CD4-positive, CD25-positive, alpha-beta regulatory T cell (primary cell): ENCODE measurements at regions not wholly inside any gene's neighbourhood (a gene's known extent, or its start where the extent isn't known, plus 50 kb on each side); places are given as distances from the start of the nearest gene placed in this dataset.

Source experiments
- ATAC-seq, 2 donors: fragments of 150-1000 bp; cut with Tn5 transposase; one replicate each; pipeline ENCODE4 v1.10.0; 2021; ENCODE audit warnings: low read depth in 2 of 2, moderate number of reproducible peaks in 2 of 2, moderate library complexity in 1 of 2
- DNase-seq, 3 donors: peaks; one replicate each; pipeline versions ENCODE4 v3.0.0 to v3.0.0-alpha.2; 2012 to 2022; ENCODE audit warnings: mixed read lengths in 1 of 3
- H3K27ac ChIP-seq: one replicate; pipeline ENCODE4 v1.7.0; 2013; ENCODE audit warnings: mild to moderate bottlenecking, low read length; ENCODE audit not compliant: insufficient read depth, poor library complexity, severe bottlenecking
- H3K27me3 ChIP-seq: one replicate; pipeline ENCODE4 v1.7.0; 2013; ENCODE audit warnings: low read length; ENCODE audit not compliant: control insufficient read depth, insufficient read depth
- H3K36me3 ChIP-seq: one replicate; pipeline ENCODE4 v1.7.0; 2013; ENCODE audit warnings: mild to moderate bottlenecking, low read length, moderate library complexity; ENCODE audit not compliant: control insufficient read depth, insufficient read depth
- H3K4me1 ChIP-seq: 2 replicates; pipeline ENCODE4 v1.7.0; 2013; ENCODE audit warnings: mild to moderate bottlenecking, low read length; ENCODE audit not compliant: insufficient read depth, control insufficient read depth, poor library complexity, severe bottlenecking
- H3K4me3 ChIP-seq: one replicate; pipeline ENCODE4 v1.7.0; 2013; ENCODE audit warnings: low read depth, mild to moderate bottlenecking, low read length, moderate library complexity
- H3K9me3 ChIP-seq, 2 experiments: 1 replicate in 1 of 2; 2 replicates in 1 of 2; pipeline ENCODE4 v1.7.0; 2013; ENCODE audit warnings: low read length in 2 of 2, mild to moderate bottlenecking in 1 of 2, moderate library complexity in 1 of 2; ENCODE audit not compliant: control insufficient read depth in 2 of 2
- H3K27ac Mint-ChIP-seq, 3 donors: one replicate each; pipeline ENCODE4 v1.8.0; 2020 to 2022; ENCODE audit warnings: mild to moderate bottlenecking in 3 of 3, mixed read lengths in 3 of 3, moderate library complexity in 2 of 3
- H3K27me3 Mint-ChIP-seq: one replicate; pipeline ENCODE4 v1.8.0; 2022; ENCODE audit warnings: mild to moderate bottlenecking, mixed read lengths
- H3K36me3 Mint-ChIP-seq: one replicate; pipeline ENCODE4 v1.8.0; 2020; ENCODE audit warnings: mixed read lengths
- H3K4me1 Mint-ChIP-seq, 4 donors: one replicate each; pipeline ENCODE4 v1.8.0; 2020 to 2022; ENCODE audit warnings: mixed read lengths in 4 of 4, mild to moderate bottlenecking in 1 of 4
- H3K4me3 Mint-ChIP-seq, 4 donors: one replicate each; pipeline ENCODE4 v1.8.0; 2020 to 2022; ENCODE audit warnings: mild to moderate bottlenecking in 4 of 4, mixed read lengths in 4 of 4, moderate library complexity in 3 of 4
- H3K9me3 Mint-ChIP-seq, 7 donors: one replicate each; pipeline ENCODE4 v1.8.0; 2020 to 2022; ENCODE audit warnings: mixed read lengths in 7 of 7, mild to moderate bottlenecking in 3 of 7, moderate library complexity in 2 of 7

DNA sequence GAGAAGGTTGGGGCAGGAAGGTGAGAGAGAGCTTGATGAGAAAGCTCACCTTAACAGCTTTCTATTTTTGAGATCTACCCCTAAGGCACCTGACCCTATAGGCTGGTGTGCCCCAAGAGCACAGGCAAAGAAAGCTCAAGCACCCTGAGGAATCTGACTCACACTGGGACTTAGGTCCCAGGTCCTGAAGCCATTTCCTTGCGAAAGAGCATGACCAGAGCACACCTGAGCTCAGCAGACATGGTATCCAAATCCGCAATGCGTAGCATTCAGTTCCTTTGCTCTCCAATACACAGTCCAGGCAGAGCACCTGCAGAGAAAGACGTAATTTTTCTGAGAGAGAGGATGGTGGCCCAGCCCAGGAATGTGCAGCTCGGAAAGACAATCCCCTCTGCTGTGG, 112.1 kb upstream of the LPP start:
- Mint-ChIP-seq H3K27me3 (peaks cover 9% of the 10 kb centered on the region), H3K9me3 (peaks cover 0 to 4% (median 0%) of the 10 kb centered on the region in 7 donors), H3K4me3 (no peak overlapping the region), H3K27ac (no peak overlapping the region), H3K4me1 (peaks cover 0 to 17% (median 3%) of the 10 kb centered on the region in 4 donors), H3K36me3 (no peaks in the 10 kb centered on the region)
- Histone ChIP-seq H3K9me3 (no peaks in the 10 kb centered on the region), H3K27me3 (no peaks in the 10 kb centered on the region), H3K4me3 (no peak overlapping the region), H3K27ac (no peak overlapping the region), H3K36me3 (no peaks in the 10 kb centered on the region), H3K4me1 (no peaks in the 10 kb centered on the region)
- ATAC-seq (no peak), DNase-seq (no peak)

DNA sequence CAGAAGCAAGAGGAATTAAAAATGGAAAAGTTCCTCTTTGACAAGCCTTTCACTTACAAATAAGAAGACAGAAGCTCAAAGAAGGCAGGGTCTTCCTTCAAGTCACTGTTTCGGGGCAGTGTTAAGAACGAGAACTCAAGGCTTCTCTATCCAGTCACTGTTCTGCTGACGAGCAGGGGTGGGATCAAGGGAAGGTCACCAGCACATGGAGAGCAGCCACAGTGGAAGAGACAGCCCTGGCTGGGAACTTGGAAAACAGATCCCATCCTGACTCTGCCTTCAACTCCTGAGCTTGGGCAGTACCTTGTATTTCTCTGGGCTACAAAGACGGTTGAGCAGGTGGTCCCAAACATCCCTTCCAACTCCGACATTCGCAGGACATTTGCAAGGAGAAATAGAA, 111.5 kb upstream of the LPP start:
- H3K4me1 Mint-ChIP-seq: peaks cover 0 to 17% (median 3%) of the 10 kb centered on the region in 4 donors
- no peaks in the 10 kb centered on the region for H3K36me3 Mint-ChIP-seq

DNA sequence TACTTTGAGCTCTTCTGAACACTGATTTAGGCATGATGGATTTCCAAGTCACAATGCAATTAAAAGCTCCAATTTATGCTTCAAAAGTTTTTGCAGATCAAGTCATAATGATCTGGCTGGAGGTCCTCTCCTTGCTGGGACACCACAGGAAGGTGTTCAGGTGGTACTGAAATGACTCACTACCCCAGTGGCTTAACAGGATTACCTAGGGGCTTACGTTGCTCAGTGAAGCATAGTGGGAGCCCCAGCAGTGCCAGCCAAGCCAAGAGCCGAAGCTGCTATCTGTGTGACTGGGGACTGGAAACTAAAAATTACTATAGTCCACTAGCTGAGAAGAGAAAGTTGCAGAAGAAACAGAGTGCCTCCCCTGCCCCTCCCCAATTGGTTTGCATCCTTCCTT, 110.1 kb upstream of the LPP start:
- peak in 1 of 3 donors; percentile 55 for DNase-seq
- no peak for ATAC-seq
- Mint-ChIP-seq H3K27ac (no peak overlapping the region), H3K9me3 (peaks cover 0 to 4% (median 0%) of the 10 kb centered on the region in 7 donors), H3K27me3 (peaks cover 9% of the 10 kb centered on the region), H3K4me1 (peaks cover 0 to 17% (median 2%) of the 10 kb centered on the region in 4 donors), H3K4me3 (no peak overlapping the region), H3K36me3 (no peaks in the 10 kb centered on the region)
- Histone ChIP-seq H3K4me3 (no peak overlapping the region), H3K9me3 (no peaks in the 10 kb centered on the region), H3K4me1 (no peaks in the 10 kb centered on the region), H3K27ac (no peak overlapping the region), H3K36me3 (no peaks in the 10 kb centered on the region), H3K27me3 (no peaks in the 10 kb centered on the region)

More for the DNA sequence above, 111.5 kb upstream of the LPP start:
- no peak for ATAC-seq
- H3K4me1 ChIP-seq: no peaks in the 10 kb centered on the region
- no peak overlapping the region for H3K4me3 ChIP-seq
- H3K9me3 Mint-ChIP-seq: peaks cover 0 to 4% (median 0%) of the 10 kb centered on the region in 7 donors
- no peaks in the 10 kb centered on the region for H3K9me3 ChIP-seq
- H3K27ac ChIP-seq: no peak overlapping the region
- no peak for DNase-seq
- H3K4me3 Mint-ChIP-seq: no peak overlapping the region
- H3K36me3 ChIP-seq: no peaks in the 10 kb centered on the region
- H3K27me3 Mint-ChIP-seq: peaks cover 9% of the 10 kb centered on the region
- no peaks in the 10 kb centered on the region for H3K27me3 ChIP-seq
- no peak overlapping the region for H3K27ac Mint-ChIP-seq

GRCh38 chr3:188046561-188047211, 107.3 kb upstream of the LPP start:
- Histone ChIP-seq H3K27ac (no peak overlapping the region), H3K4me1 (peaks cover 9% of the 10 kb centered on the region), H3K27me3 (no peaks in the 10 kb centered on the region), H3K4me3 (no peak overlapping the region), H3K9me3 (no peaks in the 10 kb centered on the region), H3K36me3 (no peaks in the 10 kb centered on the region)
- ATAC-seq (no peak), DNase-seq (no peak)
- H3K27ac Mint-ChIP-seq: no peak overlapping the region
- H3K36me3 Mint-ChIP-seq: no peaks in the 10 kb centered on the region
- peaks cover 0 to 4% (median 0%) of the 10 kb centered on the region in 7 donors for H3K9me3 Mint-ChIP-seq
- peaks cover 5% of the 10 kb centered on the region for H3K27me3 Mint-ChIP-seq
- H3K4me1 Mint-ChIP-seq: peaks cover 5 to 31% (median 13%) of the 10 kb centered on the region in 4 donors
- H3K4me3 Mint-ChIP-seq: no peak overlapping the region

DNA sequence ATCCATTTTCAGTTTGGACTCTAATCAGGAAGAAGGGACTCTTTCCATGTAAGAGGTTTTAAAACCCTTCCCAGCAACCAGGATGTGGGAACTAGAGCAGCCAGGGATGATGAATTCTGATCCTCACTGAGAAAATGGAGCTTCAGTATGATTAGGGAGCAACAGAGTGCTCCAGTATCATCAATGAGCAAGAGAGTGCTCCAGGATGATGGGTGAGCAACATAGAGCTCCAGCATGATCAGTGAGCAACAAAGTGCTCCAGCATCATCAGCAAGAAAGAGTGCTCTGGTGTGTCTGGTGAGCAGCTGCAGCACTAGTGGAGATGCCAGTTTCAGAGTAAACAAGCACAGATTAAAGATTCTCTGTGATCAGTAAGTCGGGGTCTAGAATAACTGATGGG, 106.4 kb upstream of the LPP start:
- ATAC-seq (no peak), DNase-seq (no peak)
- H3K9me3 Mint-ChIP-seq: peaks cover 0 to 4% (median 0%) of the 10 kb centered on the region in 7 donors
- no peaks in the 10 kb centered on the region for H3K36me3 Mint-ChIP-seq
- no peak overlapping the region for H3K27ac Mint-ChIP-seq
- peaks cover 5 to 30% (median 15%) of the 10 kb centered on the region in 4 donors for H3K4me1 Mint-ChIP-seq
- Histone ChIP-seq H3K9me3 (no peaks in the 10 kb centered on the region), H3K36me3 (no peaks in the 10 kb centered on the region), H3K27me3 (no peaks in the 10 kb centered on the region), H3K27ac (no peak overlapping the region), H3K4me3 (no peak overlapping the region), H3K4me1 (peaks cover 9% of the 10 kb centered on the region)
- no peak overlapping the region for H3K4me3 Mint-ChIP-seq
- H3K27me3 Mint-ChIP-seq: peaks cover 5% of the 10 kb centered on the region

DNA sequence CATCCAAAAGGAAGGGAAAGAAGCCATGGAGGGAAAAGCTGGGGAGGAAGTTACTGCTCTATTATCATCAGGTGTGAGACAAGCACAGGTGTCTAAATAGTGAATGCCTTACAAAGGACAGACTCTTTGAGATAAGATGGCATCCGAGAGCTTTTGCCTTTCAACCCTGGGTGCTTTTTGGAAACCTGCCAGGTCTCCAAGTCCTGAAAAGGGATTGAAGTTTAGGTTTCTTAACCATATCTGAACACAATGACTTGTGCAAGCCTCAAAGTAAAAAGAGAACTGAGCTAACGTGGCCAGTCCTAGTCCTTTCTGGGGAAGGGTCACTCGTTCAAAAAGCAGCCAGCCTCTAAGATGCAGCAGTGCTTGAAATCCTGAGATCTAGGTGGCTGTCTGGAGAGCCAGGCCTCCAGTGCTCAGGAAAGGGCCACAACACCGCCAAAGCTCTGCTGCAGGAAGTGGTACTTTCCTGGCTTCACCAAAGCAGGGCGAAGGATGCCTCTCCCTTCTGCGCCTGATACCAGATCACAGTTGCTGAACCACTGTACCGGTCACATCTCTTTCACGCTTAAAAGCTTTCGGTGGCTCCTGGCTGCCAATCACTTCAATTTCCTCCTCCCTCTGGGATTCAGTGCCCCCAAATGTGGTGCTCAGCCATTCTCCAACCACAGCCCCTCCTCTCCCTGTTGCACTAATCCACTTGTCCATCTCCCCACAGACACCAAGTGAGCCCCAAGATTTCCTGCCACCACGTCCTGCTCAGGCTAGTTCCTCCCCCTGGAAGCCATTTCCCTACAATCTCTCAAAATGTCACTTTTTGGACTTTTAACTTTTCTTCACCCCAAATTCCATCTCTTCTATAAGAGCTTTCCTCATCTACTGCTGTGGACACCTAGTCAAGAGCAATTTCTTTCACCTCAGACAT, 104.1 kb upstream of the LPP start:
- Histone ChIP-seq H3K4me1 (peaks cover 9% of the 10 kb centered on the region), H3K27me3 (no peaks in the 10 kb centered on the region), H3K9me3 (no peaks in the 10 kb centered on the region), H3K27ac (no peak overlapping the region), H3K36me3 (no peaks in the 10 kb centered on the region), H3K4me3 (peak overlapping the region; percentile 37)
- Mint-ChIP-seq H3K4me1 (peaks cover 5 to 32% (median 12%) of the 10 kb centered on the region in 4 donors), H3K9me3 (no peaks in the 10 kb centered on the region), H3K27me3 (no peaks in the 10 kb centered on the region), H3K36me3 (no peaks in the 10 kb centered on the region), H3K4me3 (peak overlapping the region in 3 of 4 donors; percentile 12 to 40 (median 39)), H3K27ac (peak overlapping the region in 1 of 3 donors; percentile 20)
- DNase-seq (peak in 2 of 3 donors; percentile 11 to 63), ATAC-seq (peak; percentile 63 to 67)

- Histone ChIP-seq H3K4me1 (peaks cover 9% of the 10 kb centered on the region), H3K27ac (no peak overlapping the region), H3K27me3 (no peaks in the 10 kb centered on the region), H3K9me3 (no peaks in the 10 kb centered on the region), H3K4me3 (no peak overlapping the region), H3K36me3 (no peaks in the 10 kb centered on the region)
- no peaks in the 10 kb centered on the region for H3K36me3 Mint-ChIP-seq
- H3K27ac Mint-ChIP-seq: no peak overlapping the region
- H3K27me3 Mint-ChIP-seq: no peaks in the 10 kb centered on the region
- ATAC-seq (no peak), DNase-seq (no peak)
- peaks cover 5 to 32% (median 12%) of the 10 kb centered on the region in 4 donors for H3K4me1 Mint-ChIP-seq
- no peaks in the 10 kb centered on the region for H3K9me3 Mint-ChIP-seq
- H3K4me3 Mint-ChIP-seq: peak overlapping the region in 1 of 4 donors; percentile 87
Measured at GRCh38 chr3:188051801-188052168, 102.2 kb upstream of the LPP start.
